ENCODE measurements at regions not wholly inside any gene's neighbourhood (a gene's known extent, or its start where the extent isn't known, plus 50 kb on each side); places are given as distances from the start of the nearest gene placed in this dataset.

- TF ChIP-seq, protein P1, sequence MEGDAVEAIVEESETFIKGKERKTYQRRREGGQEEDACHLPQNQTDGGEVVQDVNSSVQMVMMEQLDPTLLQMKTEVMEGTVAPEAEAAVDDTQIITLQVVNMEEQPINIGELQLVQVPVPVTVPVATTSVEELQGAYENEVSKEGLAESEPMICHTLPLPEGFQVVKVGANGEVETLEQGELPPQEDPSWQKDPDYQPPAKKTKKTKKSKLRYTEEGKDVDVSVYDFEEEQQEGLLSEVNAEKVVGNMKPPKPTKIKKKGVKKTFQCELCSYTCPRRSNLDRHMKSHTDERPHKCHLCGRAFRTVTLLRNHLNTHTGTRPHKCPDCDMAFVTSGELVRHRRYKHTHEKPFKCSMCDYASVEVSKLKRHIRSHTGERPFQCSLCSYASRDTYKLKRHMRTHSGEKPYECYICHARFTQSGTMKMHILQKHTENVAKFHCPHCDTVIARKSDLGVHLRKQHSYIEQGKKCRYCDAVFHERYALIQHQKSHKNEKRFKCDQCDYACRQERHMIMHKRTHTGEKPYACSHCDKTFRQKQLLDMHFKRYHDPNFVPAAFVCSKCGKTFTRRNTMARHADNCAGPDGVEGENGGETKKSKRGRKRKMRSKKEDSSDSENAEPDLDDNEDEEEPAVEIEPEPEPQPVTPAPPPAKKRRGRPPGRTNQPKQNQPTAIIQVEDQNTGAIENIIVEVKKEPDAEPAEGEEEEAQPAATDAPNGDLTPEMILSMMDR (IDR thresholded peaks at IDR 0.05) = no peak
- no peak for TF ChIP-seq EP300 (IDR thresholded peaks at IDR 0.05)
Observed at GRCh38 chr3:24550588-24550987, 55.9 kb upstream of the THRB start.

Data from esophagus muscularis mucosa (tissue), 3 donors.